Loucy (cell line): ENCODE measurements at regions not wholly inside any gene's neighbourhood (a gene's known extent, or its start where the extent isn't known, plus 50 kb on each side); places are given as distances from the start of the nearest gene placed in this dataset.
A peak's percentile ranks its signal among the peaks of the same experiment; 100 is the strongest.
"Not testable (repeated sequence)": the region's sequence is repeated elsewhere in the genome, so short reads cannot be mapped to it uniquely, and the experiment has no call there.

Experiments
- H2AFZ ChIP-seq: fragments of 200-600 bp; sonication (generic); 2 replicates; pipeline ENCODE4 v1.6.0; 2016; ENCODE audit warnings: antibody characterized with exemption, mild to moderate bottlenecking, low read length, moderate library complexity
- H3F3A ChIP-seq: fragments of 200-600 bp; 2 replicates; pipeline ENCODE4 v1.6.0; 2016; ENCODE audit warnings: antibody characterized with exemption, low read depth, mild to moderate bottlenecking
- H3K27me3 ChIP-seq: fragments of 200-600 bp; sonication (generic); 2 replicates; pipeline ENCODE4 v1.6.1; 2014; ENCODE audit warnings: low read length, mild to moderate bottlenecking; ENCODE audit not compliant: insufficient read depth, poor library complexity, severe bottlenecking
- H3K36me3 ChIP-seq: fragments of 200-600 bp; sonication (generic); 2 replicates; pipeline ENCODE4 v1.6.1; 2016; ENCODE audit warnings: low read length; ENCODE audit not compliant: insufficient read depth
- H3K4me1 ChIP-seq: fragments of 200-600 bp; sonication (generic); 2 replicates; pipeline ENCODE4 v1.5.1; 2014; ENCODE audit warnings: low read length, mild to moderate bottlenecking; ENCODE audit not compliant: insufficient read depth, poor library complexity, severe bottlenecking
- H3K4me2 ChIP-seq: fragments of 200-600 bp; sonication (generic); 2 replicates; pipeline ENCODE4 v1.6.0; 2014; ENCODE audit warnings: antibody characterized with exemption, low read length, low read depth, mild to moderate bottlenecking; ENCODE audit not compliant: poor library complexity, severe bottlenecking
- H3K4me3 ChIP-seq: fragments of 200-600 bp; sonication (generic); 2 replicates; pipeline ENCODE4 v1.5.1; 2014; ENCODE audit warnings: low read length, mild to moderate bottlenecking, mixed read lengths; ENCODE audit not compliant: poor library complexity, severe bottlenecking
- H3K79me2 ChIP-seq: fragments of 200-600 bp; sonication (generic); 2 replicates; pipeline ENCODE4 v1.6.1; 2014; ENCODE audit warnings: low read length; ENCODE audit not compliant: insufficient read depth
- H3K9ac ChIP-seq: fragments of 200-600 bp; sonication (generic); 2 replicates; pipeline ENCODE4 v1.6.0; 2014; ENCODE audit warnings: mild to moderate bottlenecking, low read depth, low read length, moderate library complexity; ENCODE audit not compliant: poor library complexity, severe bottlenecking
- H3K9me2 ChIP-seq: fragments of 200-600 bp; sonication (generic); replicated peaks from 2 replicates; pipeline ENCODE4 v1.6.1; 2016; ENCODE audit warnings: low read depth, low read length, mixed read lengths
- H3K9me3 ChIP-seq: fragments of 200-600 bp; sonication (generic); 2 replicates; pipeline ENCODE4 v1.6.1; 2014; ENCODE audit warnings: mild to moderate bottlenecking, antibody characterized with exemption, low read length, low read depth; ENCODE audit not compliant: insufficient read depth
- H4K20me1 ChIP-seq: fragments of 200-600 bp; sonication (generic); 2 replicates; pipeline ENCODE4 v1.6.0; 2014; ENCODE audit warnings: antibody characterized with exemption, low read length, mild to moderate bottlenecking; ENCODE audit not compliant: insufficient read depth, poor library complexity, severe bottlenecking
- EZH2phosphoT487 ChIP-seq: fragments of 200-600 bp; IDR thresholded peaks from 2 replicates; pipeline ENCODE4 v1.6.1; 2018; ENCODE audit warnings: antibody characterized with exemption, mild to moderate bottlenecking, moderate library complexity, borderline replicate concordance
- TF ChIP-seq, protein P1 (sequence below): fragments of 200-600 bp; sonication (generic); conservative IDR thresholded peaks from 2 replicates; pipeline ENCODE4 v1.5.1; 2014; ENCODE audit warnings: mild to moderate bottlenecking, antibody characterized with exemption, low read length

DNA sequence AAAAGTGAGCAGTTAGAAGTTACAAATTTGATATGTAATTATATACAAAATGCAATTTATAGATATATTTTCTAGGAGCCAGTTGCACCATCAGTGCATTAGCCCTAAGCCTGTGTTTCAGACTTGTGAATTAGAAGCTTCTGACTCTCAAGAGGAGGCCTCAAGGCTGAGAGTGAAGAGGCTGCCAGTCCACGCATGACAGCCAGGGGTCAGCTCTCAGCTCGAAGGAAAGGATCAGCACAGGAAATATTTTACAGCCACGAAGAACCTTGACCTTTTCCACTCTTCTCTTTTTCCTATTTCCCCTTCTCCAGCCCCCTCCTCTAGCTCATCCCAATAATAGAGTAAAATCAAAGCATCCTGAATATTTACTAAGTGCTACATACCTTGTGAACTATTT is 642.4 kb downstream of the TRIML1 start:
- no peak overlapping the region for H3K4me2 ChIP-seq
- no peaks in the 10 kb centered on the region for H3K27me3 ChIP-seq
- H3K9ac ChIP-seq = no peak overlapping the region
- peaks cover 6% of the 10 kb centered on the region; the same call in 1 of the 2 replicates for H3K9me3 ChIP-seq
- H3K4me3 ChIP-seq = no peak overlapping the region
- no peaks in the 10 kb centered on the region for H4K20me1 ChIP-seq
- no peaks in the 10 kb centered on the region for H3K4me1 ChIP-seq
- TF ChIP-seq, protein P1, sequence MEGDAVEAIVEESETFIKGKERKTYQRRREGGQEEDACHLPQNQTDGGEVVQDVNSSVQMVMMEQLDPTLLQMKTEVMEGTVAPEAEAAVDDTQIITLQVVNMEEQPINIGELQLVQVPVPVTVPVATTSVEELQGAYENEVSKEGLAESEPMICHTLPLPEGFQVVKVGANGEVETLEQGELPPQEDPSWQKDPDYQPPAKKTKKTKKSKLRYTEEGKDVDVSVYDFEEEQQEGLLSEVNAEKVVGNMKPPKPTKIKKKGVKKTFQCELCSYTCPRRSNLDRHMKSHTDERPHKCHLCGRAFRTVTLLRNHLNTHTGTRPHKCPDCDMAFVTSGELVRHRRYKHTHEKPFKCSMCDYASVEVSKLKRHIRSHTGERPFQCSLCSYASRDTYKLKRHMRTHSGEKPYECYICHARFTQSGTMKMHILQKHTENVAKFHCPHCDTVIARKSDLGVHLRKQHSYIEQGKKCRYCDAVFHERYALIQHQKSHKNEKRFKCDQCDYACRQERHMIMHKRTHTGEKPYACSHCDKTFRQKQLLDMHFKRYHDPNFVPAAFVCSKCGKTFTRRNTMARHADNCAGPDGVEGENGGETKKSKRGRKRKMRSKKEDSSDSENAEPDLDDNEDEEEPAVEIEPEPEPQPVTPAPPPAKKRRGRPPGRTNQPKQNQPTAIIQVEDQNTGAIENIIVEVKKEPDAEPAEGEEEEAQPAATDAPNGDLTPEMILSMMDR = peak; percentile 42
- no peak for TF ChIP-seq EZH2phosphoT487
- H3K79me2 ChIP-seq = no peaks in the 10 kb centered on the region
- H3K36me3 ChIP-seq = no peaks in the 10 kb centered on the region
- H3F3A ChIP-seq = no peaks in the 10 kb centered on the region
- H3K9me2 ChIP-seq = no peaks in the 10 kb centered on the region
- H2AFZ ChIP-seq = no peak overlapping the region

DNA sequence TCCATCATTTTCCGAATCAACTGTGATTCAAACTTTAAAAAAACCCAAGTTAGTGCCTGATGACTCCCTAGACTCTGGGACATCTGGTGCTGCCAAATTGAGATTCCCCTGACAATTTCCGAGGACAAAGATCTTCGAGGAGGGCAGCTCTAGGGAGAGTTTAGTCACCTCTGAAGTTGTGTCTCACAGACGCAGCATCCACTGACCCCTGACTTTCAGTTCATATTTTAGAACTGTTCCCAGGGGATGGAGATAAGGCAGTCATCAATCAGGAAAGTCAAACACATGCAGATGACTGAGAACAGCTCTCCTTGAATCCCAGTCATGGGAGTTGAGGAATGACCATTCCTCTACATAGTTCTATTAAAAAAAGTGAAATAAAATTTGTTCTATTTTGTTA is 643.9 kb downstream of the TRIML1 start:
- Histone ChIP-seq H3K4me1 (no peaks in the 10 kb centered on the region), H2AFZ (no peak overlapping the region)
- TF ChIP-seq EZH2phosphoT487 = no peak
- TF ChIP-seq, protein P1 = no peak

DNA sequence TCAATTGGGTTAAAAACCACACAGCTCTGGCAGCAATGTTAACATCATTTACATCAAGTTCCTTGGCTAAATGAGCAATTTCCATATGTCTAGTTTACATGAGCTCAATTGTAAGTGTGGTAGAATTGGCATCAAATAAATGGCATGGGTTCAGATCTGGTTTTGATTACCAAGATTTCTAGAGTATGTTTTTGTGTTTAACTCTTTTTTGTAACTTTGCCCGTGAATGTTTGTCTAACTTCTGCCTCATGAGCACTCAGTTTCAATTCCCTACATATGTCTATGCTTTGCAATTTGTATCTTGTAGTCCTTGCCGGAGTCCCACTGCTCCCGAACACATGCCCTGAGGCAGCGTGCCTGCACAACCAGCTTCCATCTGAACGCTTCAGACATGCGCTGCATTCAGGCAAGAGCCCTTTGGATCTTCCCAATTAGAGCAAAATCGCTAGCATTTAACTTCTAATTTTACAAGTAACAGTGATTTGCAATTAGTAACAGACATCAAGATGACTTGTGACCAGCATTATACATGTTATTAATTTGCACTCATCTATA is 644.4 kb downstream of the TRIML1 start:
- H3K27me3 ChIP-seq = no peaks in the 10 kb centered on the region
- no peaks in the 10 kb centered on the region for H3F3A ChIP-seq
- no peak overlapping the region for H3K9ac ChIP-seq
- H3K9me2 ChIP-seq = no peaks in the 10 kb centered on the region
- no peaks in the 10 kb centered on the region for H4K20me1 ChIP-seq
- H3K4me3 ChIP-seq = no peak overlapping the region
- H3K79me2 ChIP-seq = no peaks in the 10 kb centered on the region
- no peak overlapping the region for H3K4me2 ChIP-seq
- no peak overlapping the region for H2AFZ ChIP-seq
- TF ChIP-seq, protein P1 = no peak
- no peak for TF ChIP-seq EZH2phosphoT487
- no peaks in the 10 kb centered on the region for H3K4me1 ChIP-seq
- peaks cover 3% of the 10 kb centered on the region; the same call in 1 of the 2 replicates for H3K9me3 ChIP-seq
- no peaks in the 10 kb centered on the region for H3K36me3 ChIP-seq

More for the DNA sequence above, 643.9 kb downstream of the TRIML1 start:
- Histone ChIP-seq H3K27me3 (no peaks in the 10 kb centered on the region), H3K9me2 (no peaks in the 10 kb centered on the region), H4K20me1 (no peaks in the 10 kb centered on the region), H3K36me3 (no peaks in the 10 kb centered on the region), H3K9me3 (peaks cover 3% of the 10 kb centered on the region; the same call in 1 of the 2 replicates), H3K79me2 (no peaks in the 10 kb centered on the region), H3K4me2 (no peak overlapping the region), H3K4me3 (no peak overlapping the region), H3K9ac (no peak overlapping the region), H3F3A (no peaks in the 10 kb centered on the region)

DNA sequence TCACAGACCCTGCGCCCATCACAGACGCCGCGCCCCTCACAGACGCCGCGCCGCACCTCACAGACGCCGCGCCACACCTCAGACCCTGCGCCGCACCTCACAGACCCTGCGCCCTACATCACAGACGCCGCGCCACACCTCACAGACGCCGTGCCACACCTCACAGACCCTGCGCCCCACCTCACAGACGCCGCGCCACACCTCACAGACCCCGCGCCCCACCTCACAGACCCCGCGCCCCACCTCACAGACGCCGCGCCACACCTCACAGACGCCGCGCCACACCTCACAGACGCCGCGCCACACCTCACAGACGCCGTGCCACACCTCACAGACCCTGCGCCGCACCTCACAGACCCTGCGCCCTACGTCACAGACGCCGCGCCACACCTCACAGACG is 657.4 kb downstream of the TRIML1 start:
- not testable (repeated sequence) for H3K79me2 ChIP-seq, H3K4me3 ChIP-seq, H4K20me1 ChIP-seq, H3K9me2 ChIP-seq, H3K36me3 ChIP-seq, H3K4me2 ChIP-seq, H2AFZ ChIP-seq, H3K4me1 ChIP-seq, H3F3A ChIP-seq, H3K27me3 ChIP-seq, H3K9ac ChIP-seq
- H3K9me3 ChIP-seq = peaks cover 16% of the 10 kb centered on the region; the same call in 1 of the 2 replicates

DNA sequence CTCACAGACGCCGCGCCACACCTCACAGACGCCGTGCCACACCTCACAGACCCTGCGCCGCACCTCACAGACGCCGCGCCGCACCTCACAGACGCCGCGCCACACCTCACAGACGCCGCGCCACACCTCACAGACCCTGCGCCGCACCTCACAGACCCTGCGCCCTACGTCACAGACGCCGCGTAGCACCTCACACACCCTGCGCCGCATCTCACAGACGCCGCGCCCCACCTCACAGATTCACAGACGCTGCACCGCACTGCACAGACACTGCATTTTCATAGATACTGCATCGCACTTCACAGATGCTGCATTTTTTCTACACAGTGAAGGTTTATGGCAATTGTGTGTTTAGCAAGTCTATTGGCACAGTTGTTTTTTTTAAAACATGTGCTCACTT is 657.8 kb downstream of the TRIML1 start:
- H3K9me3 ChIP-seq = peaks cover 16% of the 10 kb centered on the region; the same call in 1 of the 2 replicates
- not testable (repeated sequence) for H3K4me3 ChIP-seq, H3K4me2 ChIP-seq, H4K20me1 ChIP-seq, H3K4me1 ChIP-seq, H3F3A ChIP-seq, H3K79me2 ChIP-seq, H3K9me2 ChIP-seq, H3K9ac ChIP-seq, H3K27me3 ChIP-seq, H3K36me3 ChIP-seq, H2AFZ ChIP-seq
